Glomerular visceral epithelial cell (primary cell): ENCODE measurements at regions not wholly inside any gene's neighbourhood (a gene's known extent, or its start where the extent isn't known, plus 50 kb on each side); places are given as distances from the start of the nearest gene placed in this dataset.

Experiments
- DNase-seq: peaks from one replicate; pipeline ENCODE4 v3.0.0-alpha.2; 2016; ENCODE audit errors: extremely low spot score

- no peak for DNase-seq
Measured at GRCh38 chr3:1953536-1953935, 145.1 kb upstream of the CNTN4 start.

- DNase-seq = no peak
Measured at GRCh38 chr3:1954632-1955031, 144.0 kb upstream of the CNTN4 start.

- no peak for DNase-seq
Measured at GRCh38 chr3:1955170-1955569, 143.5 kb upstream of the CNTN4 start.

GRCh38 chr3:1955750-1956149 lies 142.9 kb upstream of the CNTN4 start:
- no peak for DNase-seq

- peak; percentile 37 for DNase-seq
Measured at GRCh38 chr3:1960506-1960905, 138.2 kb upstream of the CNTN4 start.

GRCh38 chr3:1962396-1963088 lies 136.1 kb upstream of the CNTN4 start:
- DNase-seq = no peak

GRCh38 chr3:1963896-1964295 lies 134.8 kb upstream of the CNTN4 start:
- DNase-seq = no peak

- no peak for DNase-seq
Measured at GRCh38 chr3:1967525-1967924, 131.1 kb upstream of the CNTN4 start.

- no peak for DNase-seq
Measured at GRCh38 chr3:1969281-1969680, 129.4 kb upstream of the CNTN4 start.

GRCh38 chr3:1971780-1972179 lies 126.9 kb upstream of the CNTN4 start:
- no peak for DNase-seq

- no peak for DNase-seq
Measured at GRCh38 chr3:1979961-1980615, 118.6 kb upstream of the CNTN4 start.

GRCh38 chr3:1987980-1988379 lies 110.7 kb upstream of the CNTN4 start:
- no peak for DNase-seq

- no peak for DNase-seq
Measured at GRCh38 chr3:1998739-1999138, 99.9 kb upstream of the CNTN4 start.

- DNase-seq = no peak
Measured at GRCh38 chr3:2001306-2002108, 97.2 kb upstream of the CNTN4 start.

GRCh38 chr3:2023959-2024358 lies 74.7 kb upstream of the CNTN4 start:
- DNase-seq = peak; percentile 0

- no peak for DNase-seq
Measured at GRCh38 chr3:2024713-2025112, 74.0 kb upstream of the CNTN4 start.

GRCh38 chr3:2029559-2029958 lies 69.1 kb upstream of the CNTN4 start:
- DNase-seq = no peak

- no peak for DNase-seq
Measured at GRCh38 chr3:2036076-2036475, 62.6 kb upstream of the CNTN4 start.

- no peak for DNase-seq
Measured at GRCh38 chr3:2041931-2042330, 56.7 kb upstream of the CNTN4 start.
